H9 (cell line): ENCODE measurements at regions not wholly inside any gene's neighbourhood (a gene's known extent, or its start where the extent isn't known, plus 50 kb on each side); places are given as distances from the start of the nearest gene placed in this dataset.

Experiments
- DNase-seq: peaks from one replicate; pipeline ENCODE4 v3.0.0-alpha.2; 2017
- H2AFZ ChIP-seq: one replicate; pipeline ENCODE4 v1.6.1; 2013; ENCODE audit warnings: mild to moderate bottlenecking, low read length, control low read depth, moderate library complexity
- H2AK5ac ChIP-seq: 2 replicates; pipeline ENCODE4 v1.6.1; 2013; ENCODE audit warnings: low read length, control low read depth, mixed read lengths; ENCODE audit not compliant: insufficient read length
- H2BK120ac ChIP-seq: one replicate; pipeline ENCODE4 v1.6.1; 2013; ENCODE audit warnings: low read depth, mild to moderate bottlenecking, low read length, control low read depth, inconsistent platforms; ENCODE audit not compliant: poor library complexity, severe bottlenecking
- H2BK12ac ChIP-seq: 2 replicates; pipeline ENCODE4 v1.6.1; 2013; ENCODE audit warnings: low read length, control low read depth, mixed read lengths, low read depth; ENCODE audit not compliant: insufficient read length
- H2BK15ac ChIP-seq: 2 replicates; pipeline ENCODE4 v1.6.1; 2013; ENCODE audit warnings: low read depth, low read length, control low read depth
- H2BK20ac ChIP-seq: one replicate; pipeline ENCODE4 v1.6.1; 2013; ENCODE audit warnings: low read depth, mild to moderate bottlenecking, low read length, control low read depth, inconsistent platforms; ENCODE audit not compliant: poor library complexity, severe bottlenecking
- H2BK5ac ChIP-seq: 2 replicates; pipeline ENCODE4 v1.6.1; 2013; ENCODE audit warnings: low read length, control low read depth, mixed read lengths; ENCODE audit not compliant: insufficient read length
- H3K14ac ChIP-seq: 2 replicates; pipeline ENCODE4 v1.6.1; 2013; ENCODE audit warnings: low read length, control low read depth; ENCODE audit not compliant: insufficient read depth
- H3K18ac ChIP-seq: 2 replicates; pipeline ENCODE4 v1.6.1; 2013; ENCODE audit warnings: low read depth, mild to moderate bottlenecking, mixed read lengths, low read length, control low read depth; ENCODE audit not compliant: insufficient read length
- H3K23ac ChIP-seq: 2 replicates; pipeline ENCODE4 v1.6.1; 2013; ENCODE audit warnings: low read length, control low read depth, mixed read lengths, low read depth; ENCODE audit not compliant: insufficient read length
- H3K23me2 ChIP-seq: 2 replicates; pipeline ENCODE4 v1.6.1; 2013; ENCODE audit warnings: low read depth, mild to moderate bottlenecking, mixed read lengths, low read length, control low read depth; ENCODE audit not compliant: insufficient read length, poor library complexity, severe bottlenecking
- H3K27ac ChIP-seq: 2 replicates; pipeline ENCODE4 v1.5.1; 2013; ENCODE audit warnings: low read length, control low read depth, mixed read lengths, low read depth; ENCODE audit not compliant: insufficient read length
- H3K27me3 ChIP-seq: 2 replicates; pipeline ENCODE4 v1.6.1; 2013; ENCODE audit warnings: low read length, control low read depth, inconsistent platforms; ENCODE audit not compliant: insufficient read depth
- H3K4ac ChIP-seq: 2 replicates; pipeline ENCODE4 v1.6.1; 2013; ENCODE audit warnings: low read depth, mild to moderate bottlenecking, control low read depth, inconsistent platforms, low read length, moderate library complexity
- H3K4me1 ChIP-seq: 2 replicates; pipeline ENCODE4 v1.6.1; 2013; ENCODE audit warnings: low read length, control low read depth, inconsistent platforms; ENCODE audit not compliant: insufficient read depth
- H3K4me2 ChIP-seq: 2 replicates; pipeline ENCODE4 v1.6.1; 2013; ENCODE audit warnings: low read length, control low read depth, mixed read lengths; ENCODE audit not compliant: insufficient read length, insufficient read depth
- H3K56ac ChIP-seq: 2 replicates; pipeline ENCODE4 v1.6.1; 2013; ENCODE audit warnings: low read depth, mild to moderate bottlenecking, mixed read lengths, low read length, control low read depth; ENCODE audit not compliant: insufficient read length
- H3K79me1 ChIP-seq: 2 replicates; pipeline ENCODE4 v1.6.1; 2013; ENCODE audit warnings: low read depth, mild to moderate bottlenecking, moderate library complexity, low read length, control low read depth, inconsistent platforms; ENCODE audit not compliant: insufficient read depth, poor library complexity, severe bottlenecking
- H3K79me2 ChIP-seq: 2 replicates; pipeline ENCODE4 v1.6.1; 2013; ENCODE audit warnings: low read length, control low read depth, inconsistent platforms; ENCODE audit not compliant: insufficient read depth
- H3K9ac ChIP-seq: 2 replicates; pipeline ENCODE4 v1.6.1; 2013; ENCODE audit warnings: low read length, control low read depth, mixed read lengths; ENCODE audit not compliant: insufficient read length; ENCODE audit errors: extremely low read depth
- H3K9me3 ChIP-seq: one replicate; pipeline ENCODE4 v1.6.1; 2013; ENCODE audit warnings: low read depth, low read length, inconsistent platforms; ENCODE audit not compliant: control insufficient read depth
- H3T11ph ChIP-seq: one replicate; pipeline ENCODE4 v1.6.1; 2013; ENCODE audit warnings: mild to moderate bottlenecking, low read length, control low read depth, inconsistent platforms
- H4K20me1 ChIP-seq: one replicate; pipeline ENCODE4 v1.6.1; 2013; ENCODE audit not compliant: control insufficient read depth, insufficient read length, insufficient read depth
- H4K5ac ChIP-seq: 2 replicates; pipeline ENCODE4 v1.6.1; 2013; ENCODE audit warnings: low read depth, mild to moderate bottlenecking, mixed read lengths, low read length, control low read depth; ENCODE audit not compliant: insufficient read length
- H4K8ac ChIP-seq: replicated peaks from 2 replicates; pipeline ENCODE4 v1.6.1; 2013; ENCODE audit warnings: low read length, control low read depth, mixed read lengths, low read depth; ENCODE audit not compliant: insufficient read length
- H4K91ac ChIP-seq: 2 replicates; pipeline ENCODE4 v1.6.1; 2013; ENCODE audit warnings: low read depth, mild to moderate bottlenecking, moderate library complexity, mixed read lengths, low read length, control low read depth; ENCODE audit not compliant: insufficient read length
- H3K27ac Mint-ChIP-seq, 3 experiments: 2 replicates in 2 of 3; 3 replicates in 1 of 3; pipeline ENCODE4 v1.8.0; 2020 to 2021; ENCODE audit warnings: mixed read lengths in 3 of 3, mild to moderate bottlenecking in 1 of 3, moderate library complexity in 1 of 3
- H3K27me3 Mint-ChIP-seq: 2 replicates; pipeline ENCODE4 v1.8.0; 2021; ENCODE audit warnings: low read depth, mild to moderate bottlenecking, moderate library complexity, mixed read lengths
- H3K36me3 Mint-ChIP-seq, 3 experiments: 2 replicates in 2 of 3; 3 replicates in 1 of 3; pipeline ENCODE4 v1.8.0; 2020 to 2021; ENCODE audit warnings: low read depth in 3 of 3, mixed read lengths in 3 of 3; ENCODE audit not compliant: insufficient read depth in 1 of 3
- H3K4me1 Mint-ChIP-seq, 2 experiments: 2 replicates each; pipeline ENCODE4 v1.8.0; 2020; ENCODE audit warnings: mixed read lengths in 2 of 2
- H3K4me3 Mint-ChIP-seq, 2 experiments: 2 replicates in 1 of 2; 3 replicates in 1 of 2; pipeline ENCODE4 v1.8.0; 2020 to 2021; ENCODE audit warnings: mild to moderate bottlenecking in 2 of 2, mixed read lengths in 2 of 2, moderate library complexity in 1 of 2
- H3K9me3 Mint-ChIP-seq, 2 experiments: 2 replicates in 1 of 2; 3 replicates in 1 of 2; pipeline ENCODE4 v1.8.0; 2020; ENCODE audit warnings: mild to moderate bottlenecking in 2 of 2, mixed read lengths in 2 of 2, moderate library complexity in 1 of 2
- WGBS: extraction: QIAGEN DNeasy Blood & Tissue Kit; methylation state at CpG from one replicate; pipeline ENCODE4 v1.1.7; 2013; ENCODE audit warnings: missing lambda C conversion rate, low lambda C conversion rate, mixed read lengths; ENCODE audit not compliant: insufficient read length; ENCODE audit errors: extremely low coverage; 5-methylcytosine and 5-hydroxymethylcytosine counted together
- TF ChIP-seq, protein P1 (sequence below): fragments of 200-600 bp; sonication (generic); conservative IDR thresholded peaks from 3 replicates; pipeline ENCODE4 v1.8.0; 2021; ENCODE audit warnings: antibody characterized with exemption, mild to moderate bottlenecking

DNA sequence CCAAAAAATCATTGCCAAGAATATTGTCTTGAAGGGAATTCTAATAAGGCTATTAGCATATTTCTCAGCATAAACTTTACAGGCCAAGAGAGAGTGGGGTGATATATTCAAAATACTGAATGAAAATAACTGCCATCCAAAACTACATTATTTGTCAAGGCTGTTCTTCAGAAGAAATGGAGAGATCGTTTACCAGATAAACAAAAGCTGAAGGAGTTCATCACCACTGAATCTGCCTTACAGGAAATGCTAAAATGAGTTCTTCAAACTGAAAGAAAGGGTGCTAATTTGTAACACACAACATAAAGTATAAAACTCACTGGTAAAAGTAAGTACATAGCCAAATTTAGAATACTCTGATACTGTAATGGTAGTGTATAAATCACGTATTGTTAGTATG, 517.0 kb downstream of the TENT5A start:
- Histone ChIP-seq H3K18ac (no peak overlapping the region), H2AFZ (no peak overlapping the region), H2BK15ac (no peak overlapping the region), H2BK20ac (no peak overlapping the region), H3K23me2 (no peaks in the 10 kb centered on the region), H3K27ac (no peak overlapping the region), H4K8ac (no peak overlapping the region), H3K56ac (no peak overlapping the region), H2BK120ac (no peak overlapping the region), H3K23ac (no peak overlapping the region), H3K79me1 (no peaks in the 10 kb centered on the region), H3K4ac (no peak overlapping the region), H3K9me3 (no peaks in the 10 kb centered on the region), H2BK12ac (no peak overlapping the region), H3T11ph (no peak overlapping the region), H2AK5ac (no peak overlapping the region), H3K27me3 (no peaks in the 10 kb centered on the region), H4K91ac (no peak overlapping the region), H3K9ac (no peak overlapping the region), H3K4me2 (no peak overlapping the region), H4K5ac (no peak overlapping the region), H2BK5ac (no peak overlapping the region), H3K14ac (no peak overlapping the region), H4K20me1 (no peaks in the 10 kb centered on the region), H3K79me2 (no peaks in the 10 kb centered on the region), H3K4me1 (no peaks in the 10 kb centered on the region)
- no peak overlapping the region for H3K27ac Mint-ChIP-seq
- no peaks in the 10 kb centered on the region for H3K4me1 Mint-ChIP-seq
- WGBS: no CpG with 5 or more reads among the region's 2 CpGs
- TF ChIP-seq, protein P1, sequence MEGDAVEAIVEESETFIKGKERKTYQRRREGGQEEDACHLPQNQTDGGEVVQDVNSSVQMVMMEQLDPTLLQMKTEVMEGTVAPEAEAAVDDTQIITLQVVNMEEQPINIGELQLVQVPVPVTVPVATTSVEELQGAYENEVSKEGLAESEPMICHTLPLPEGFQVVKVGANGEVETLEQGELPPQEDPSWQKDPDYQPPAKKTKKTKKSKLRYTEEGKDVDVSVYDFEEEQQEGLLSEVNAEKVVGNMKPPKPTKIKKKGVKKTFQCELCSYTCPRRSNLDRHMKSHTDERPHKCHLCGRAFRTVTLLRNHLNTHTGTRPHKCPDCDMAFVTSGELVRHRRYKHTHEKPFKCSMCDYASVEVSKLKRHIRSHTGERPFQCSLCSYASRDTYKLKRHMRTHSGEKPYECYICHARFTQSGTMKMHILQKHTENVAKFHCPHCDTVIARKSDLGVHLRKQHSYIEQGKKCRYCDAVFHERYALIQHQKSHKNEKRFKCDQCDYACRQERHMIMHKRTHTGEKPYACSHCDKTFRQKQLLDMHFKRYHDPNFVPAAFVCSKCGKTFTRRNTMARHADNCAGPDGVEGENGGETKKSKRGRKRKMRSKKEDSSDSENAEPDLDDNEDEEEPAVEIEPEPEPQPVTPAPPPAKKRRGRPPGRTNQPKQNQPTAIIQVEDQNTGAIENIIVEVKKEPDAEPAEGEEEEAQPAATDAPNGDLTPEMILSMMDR: no peak
- H3K4me3 Mint-ChIP-seq: no peak overlapping the region
- no peaks in the 10 kb centered on the region for H3K36me3 Mint-ChIP-seq
- H3K27me3 Mint-ChIP-seq: no peaks in the 10 kb centered on the region
- DNase-seq: no peak
- H3K9me3 Mint-ChIP-seq: no peaks in the 10 kb centered on the region
